ENCODE measurements at regions not wholly inside any gene's neighbourhood (a gene's known extent, or its start where the extent isn't known, plus 50 kb on each side); places are given as distances from the start of the nearest gene placed in this dataset.

DNA sequence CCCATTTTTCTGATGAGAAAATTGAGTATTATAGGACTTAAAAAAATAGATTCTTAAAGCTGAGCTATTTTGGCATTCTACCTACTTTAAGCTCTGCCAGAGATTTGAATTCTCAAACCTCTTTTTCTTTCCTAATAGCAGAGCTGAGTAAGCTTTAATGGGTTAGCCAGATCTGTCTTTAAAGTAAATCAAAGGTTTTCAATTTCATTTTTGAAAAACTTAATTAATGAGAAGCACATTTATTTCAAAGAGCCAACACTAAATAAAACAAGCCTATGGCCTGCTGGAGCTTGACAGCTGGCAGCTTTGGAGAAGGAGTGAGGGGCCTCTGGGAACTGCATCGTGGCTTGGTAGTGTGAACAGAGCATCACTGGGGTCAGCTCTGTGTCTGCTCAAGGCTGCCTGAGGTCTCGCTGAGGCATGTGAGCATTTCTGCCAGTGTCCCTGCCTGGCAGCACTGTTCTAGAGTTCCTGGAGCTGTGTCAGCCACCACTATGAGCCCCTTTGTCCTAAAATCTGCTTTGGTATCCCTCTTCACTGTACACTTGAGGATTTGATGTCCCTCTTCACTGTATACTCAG is 50.4 kb upstream of the PRSS23 start:
- no peaks in the 10 kb centered on the region for H3K36me3 ChIP-seq
- H3K27me3 ChIP-seq: no peaks in the 10 kb centered on the region
- no peaks in the 10 kb centered on the region for H3K4me1 ChIP-seq
- no peak for TF ChIP-seq CTCF (IDR thresholded peaks at IDR 0.05)
- no peak for DNase-seq (ENCODE audit: low spot score)
- no peak overlapping the region for H3K27ac ChIP-seq
- H3K9me3 ChIP-seq: no peaks in the 10 kb centered on the region
- H3K4me3 ChIP-seq: no peak overlapping the region

DNA sequence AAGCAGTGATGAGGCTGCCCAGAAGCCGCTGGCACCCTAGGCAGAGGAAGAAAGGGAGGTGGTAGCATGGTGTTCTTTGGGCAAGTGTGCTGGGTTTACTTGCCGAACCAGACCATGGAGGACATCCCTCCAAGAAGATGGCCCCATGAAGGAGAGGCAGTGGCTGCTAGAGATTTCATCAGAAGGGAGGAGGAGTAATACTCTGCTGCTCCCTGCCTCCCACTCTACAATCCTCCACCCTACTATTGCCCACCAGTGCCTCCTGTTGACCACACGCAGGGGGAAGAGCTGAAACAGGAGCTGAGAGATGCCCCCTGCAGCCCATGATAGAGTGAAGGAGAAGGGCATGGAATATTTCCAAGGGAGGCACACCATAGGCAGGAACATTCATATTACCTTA is 51.0 kb upstream of the PRSS23 start:
- Histone ChIP-seq H3K27me3 (no peaks in the 10 kb centered on the region), H3K4me1 (no peaks in the 10 kb centered on the region), H3K9me3 (no peaks in the 10 kb centered on the region), H3K27ac (no peak overlapping the region), H3K4me3 (no peak overlapping the region), H3K36me3 (no peaks in the 10 kb centered on the region)
- no peak for TF ChIP-seq CTCF (IDR thresholded peaks at IDR 0.05)
- DNase-seq (ENCODE audit: low spot score): no peak

GRCh38 chr11:86748296-86748695 is 52.0 kb upstream of the PRSS23 start:
- no peak for TF ChIP-seq CTCF (IDR thresholded peaks at IDR 0.05)
- Histone ChIP-seq H3K27ac (no peak overlapping the region), H3K4me1 (peaks cover 0 to 5% of the 10 kb centered on the region in 2 donors), H3K36me3 (no peaks in the 10 kb centered on the region), H3K9me3 (no peaks in the 10 kb centered on the region), H3K4me3 (no peak overlapping the region), H3K27me3 (no peaks in the 10 kb centered on the region)
- DNase-seq (ENCODE audit: low spot score): no peak

- no peak for DNase-seq (ENCODE audit: low spot score)
- peaks cover 0 to 10% of the 10 kb centered on the region in 2 donors for H3K4me1 ChIP-seq
- H3K9me3 ChIP-seq: no peaks in the 10 kb centered on the region
- no peak overlapping the region for H3K4me3 ChIP-seq
- H3K27me3 ChIP-seq: no peaks in the 10 kb centered on the region
- no peak overlapping the region for H3K27ac ChIP-seq
- no peak for TF ChIP-seq CTCF (IDR thresholded peaks at IDR 0.05)
- H3K36me3 ChIP-seq: no peaks in the 10 kb centered on the region
Observed at GRCh38 chr11:86747801-86748200, 52.5 kb upstream of the PRSS23 start.

DNA sequence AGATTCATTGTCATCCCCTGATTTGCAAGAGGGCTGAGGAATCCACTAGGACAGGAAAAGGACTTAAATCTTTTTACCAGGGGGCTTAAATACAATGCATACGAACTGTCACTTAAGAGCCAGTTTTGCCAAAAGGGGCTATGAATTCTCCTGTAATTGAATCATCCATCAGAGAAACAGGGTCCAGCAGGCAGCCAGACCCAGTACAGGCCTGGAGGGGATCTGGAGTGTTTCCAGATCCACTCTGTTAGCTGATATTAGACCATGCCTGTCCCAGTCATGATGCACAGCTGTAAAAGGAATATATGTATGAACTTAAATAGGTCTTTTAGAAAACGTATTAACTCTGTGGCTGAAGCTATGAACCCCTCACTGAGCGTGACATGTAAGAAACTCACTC is 53.8 kb upstream of the PRSS23 start:
- DNase-seq (ENCODE audit: low spot score): no peak
- Histone ChIP-seq H3K27ac (no peak overlapping the region), H3K4me1 (peaks cover 0 to 23% of the 10 kb centered on the region in 2 donors)

More for the DNA sequence above, 53.8 kb upstream of the PRSS23 start:
- H3K4me3 ChIP-seq: no peak overlapping the region
- no peaks in the 10 kb centered on the region for H3K9me3 ChIP-seq
- no peaks in the 10 kb centered on the region for H3K27me3 ChIP-seq
- H3K36me3 ChIP-seq: no peaks in the 10 kb centered on the region
- no peak for TF ChIP-seq CTCF (IDR thresholded peaks at IDR 0.05)
